ENCODE measurements at regions not wholly inside any gene's neighbourhood (a gene's known extent, or its start where the extent isn't known, plus 50 kb on each side); places are given as distances from the start of the nearest gene placed in this dataset.
"Not testable (repeated sequence)": the region's sequence is repeated elsewhere in the genome, so short reads cannot be mapped to it uniquely, and the experiment has no call there.

DNA sequence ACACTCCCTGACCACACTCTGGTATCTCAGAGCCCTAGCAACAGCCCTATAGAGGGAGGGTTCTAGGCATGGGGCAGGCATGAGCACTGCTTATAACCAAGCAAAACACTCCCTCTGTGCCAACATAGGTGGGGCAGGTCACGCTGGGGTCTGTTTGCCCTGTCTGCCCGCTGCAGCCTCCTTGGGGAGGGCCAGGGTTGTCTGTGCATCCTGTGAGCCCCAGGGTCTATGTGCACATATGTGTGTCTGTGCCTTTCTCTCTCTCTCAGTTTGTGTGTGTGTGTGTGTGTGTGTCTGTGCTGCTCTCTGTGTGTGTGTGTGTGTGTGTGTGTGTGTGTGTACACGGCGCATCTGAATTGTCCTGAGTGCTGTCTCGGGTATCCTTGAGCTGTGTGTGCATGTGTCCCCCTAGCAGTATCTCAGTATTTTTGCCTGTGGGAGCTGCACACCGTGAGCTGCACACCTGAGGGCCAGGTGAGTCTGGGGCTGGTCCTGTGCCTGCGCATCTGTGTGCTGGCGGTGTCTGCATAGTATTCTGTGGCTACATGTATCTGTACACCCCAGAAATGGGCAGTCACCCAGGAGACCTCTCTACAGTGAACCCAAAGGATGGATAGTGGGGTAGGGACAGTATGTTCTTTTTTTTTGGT lies 121.5 kb downstream of the LAT start:
- H4K20me1 ChIP-seq (ENCODE audit: insufficient read depth, low read length); intact Hi-C loops (cut with micrococcal nuclease); H3K18ac ChIP-seq (ENCODE audit: low read depth, low read length); H4K5ac ChIP-seq (ENCODE audit: low read depth, low read length); POLR2A ChIA-PET (ENCODE audit: unreplicated experiment); H3K14ac ChIP-seq (replicated peaks; ENCODE audit: low read depth, low read length); H3K9ac ChIP-seq (ENCODE audit: low read depth, low read length); H2AK5ac ChIP-seq (ENCODE audit: low read depth, low read length); H2BK5ac ChIP-seq (ENCODE audit: low read depth, low read length, poor library complexity, severe bottlenecking); H3K56ac ChIP-seq (ENCODE audit: extremely low read depth, insufficient read depth, low read length); DNase-seq; H3K4me2 ChIP-seq (ENCODE audit: low read depth, low read length); H3K27me3 ChIP-seq (ENCODE audit: control insufficient read depth, insufficient read depth, low read length); H3K4ac ChIP-seq (ENCODE audit: low read depth, low read length); H3K4me3 ChIP-seq (ENCODE audit: insufficient read depth, low read depth, low read length); H2AFZ ChIP-seq (replicated peaks; ENCODE audit: low read length, poor library complexity); H3K27ac ChIP-seq (ENCODE audit: insufficient read depth, low read length); H3K79me1 ChIP-seq (ENCODE audit: low read depth in 1 of 2, low read length in 2 of 2); ATAC-seq (ENCODE audit: low read depth); H2BK15ac ChIP-seq (ENCODE audit: low read depth, low read length); dilution Hi-C loops (cut with HindIII; ENCODE audit: low sequenced_read_pairs, unreplicated experiment); BruUV-seq (replicated peaks); H4K8ac ChIP-seq (ENCODE audit: low read depth in 2 of 2, low read length in 2 of 2); H3K36me3 ChIP-seq (ENCODE audit: control insufficient read depth, insufficient read depth, low read length); H3K9me1 ChIP-seq (ENCODE audit: insufficient read depth, low read length); H3K23ac ChIP-seq (ENCODE audit: low read depth, low read length); CTCF ChIA-PET; in situ Hi-C loops (cut with MboI; ENCODE audit: low sequenced_read_pairs); H3K9me3 ChIP-seq (ENCODE audit: control insufficient read depth, insufficient read depth, low read length); H2BK120ac ChIP-seq (ENCODE audit: low read depth, low read length); H3K4me1 ChIP-seq (ENCODE audit: control insufficient read depth, insufficient read depth, low read length); H4K91ac ChIP-seq (ENCODE audit: insufficient read depth, low read depth, low read length); H2AK9ac ChIP-seq (replicated peaks; ENCODE audit: low read depth, low read length, poor library complexity); H2BK20ac ChIP-seq (ENCODE audit: low read depth, low read length): not testable (repeated sequence)
- WGBS, 2 experiments (ENCODE audit: extremely low coverage in 2 of 2, insufficient read length in 1 of 2): no CpG with 5 or more reads among the region's 8 CpGs

All from IMR-90 (cell line).